Stimulated activated CD8-positive, alpha-beta memory T cell treated with anti-CD3 and anti-CD28 coated beads, Interleukin-12 subunit alpha, Interleukin-12 subunit beta, amount 100 ng/mL, for 24 hours (primary cell): ENCODE measurements at regions not wholly inside any gene's neighbourhood (a gene's known extent, or its start where the extent isn't known, plus 50 kb on each side); places are given as distances from the start of the nearest gene placed in this dataset.

Experiments used
- DNase-seq: peaks from one replicate; pipeline ENCODE4 v3.0.0-alpha.2; 2020; ENCODE audit errors: extremely low read depth

DNA sequence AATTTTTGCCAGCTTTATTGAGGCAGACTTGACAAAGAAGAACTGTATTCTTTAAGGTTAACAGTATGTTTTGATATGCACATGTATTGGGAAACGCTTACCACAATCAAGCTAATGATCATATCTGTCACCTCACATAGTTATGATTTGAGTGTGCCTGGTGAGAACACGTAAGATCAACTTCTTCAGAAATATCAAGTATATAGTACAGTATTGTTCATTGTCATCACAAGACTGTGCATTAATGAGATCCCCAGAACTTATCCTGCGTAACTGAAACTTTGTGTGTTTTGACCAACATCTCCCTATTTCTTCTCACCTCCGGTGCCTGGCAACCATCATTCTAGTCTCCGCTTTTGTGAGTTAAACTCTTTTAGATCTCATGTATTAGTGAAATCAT is 756.4 kb upstream of the EEF2KMT start:
- DNase-seq, result no peak

- no peak for DNase-seq
These were observed 754.6 kb upstream of the EEF2KMT start for GRCh38 chr16:5852151-5852550.

- DNase-seq, result no peak
These were observed 753.9 kb upstream of the EEF2KMT start for GRCh38 chr16:5851393-5851982.

- DNase-seq, result no peak
These were observed 753.2 kb upstream of the EEF2KMT start for GRCh38 chr16:5850632-5851392.

GRCh38 chr16:5845046-5845445 is 747.5 kb upstream of the EEF2KMT start:
- no peak for DNase-seq

DNA sequence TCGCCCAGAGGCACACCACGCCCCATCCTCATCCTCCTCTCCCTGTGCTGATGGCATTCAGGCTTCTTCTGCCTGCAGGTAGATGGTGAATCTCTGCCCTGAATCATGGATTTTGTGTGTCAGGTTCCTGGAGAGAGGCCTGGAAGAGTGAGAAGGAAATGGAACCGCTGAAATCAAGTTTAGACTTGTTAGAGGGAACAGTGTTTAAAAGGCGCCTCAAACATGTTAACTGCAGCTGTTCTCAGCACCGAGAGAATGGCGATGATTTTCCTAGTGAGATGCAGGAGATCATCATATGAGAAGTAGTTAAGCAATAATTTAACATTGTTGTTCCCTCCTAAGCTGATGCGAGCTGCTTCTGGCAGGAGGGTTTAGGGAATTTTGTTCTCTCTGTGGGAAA is 744.4 kb upstream of the EEF2KMT start:
- DNase-seq, result no peak

GRCh38 chr16:5838725-5839124 is 741.1 kb upstream of the EEF2KMT start:
- DNase-seq, result no peak

DNA sequence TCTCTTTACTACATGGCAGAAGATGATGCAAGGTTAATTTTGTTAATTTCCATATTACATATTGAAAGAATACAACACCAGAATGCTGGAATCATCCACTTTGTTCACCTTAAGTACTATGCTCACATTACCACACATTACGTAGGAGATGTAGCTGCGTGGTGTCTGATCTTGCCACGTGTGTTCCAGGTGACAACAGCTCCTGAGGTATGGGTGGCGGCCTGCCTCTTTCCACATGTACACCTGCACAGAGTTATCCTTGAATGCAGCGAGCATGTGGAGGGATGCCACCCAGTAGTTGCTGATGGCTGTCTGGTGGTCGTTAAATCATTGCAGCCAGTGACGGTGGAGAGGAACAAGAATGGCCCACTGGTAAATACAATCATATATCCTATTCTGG is 740.5 kb upstream of the EEF2KMT start:
- no peak for DNase-seq

DNA sequence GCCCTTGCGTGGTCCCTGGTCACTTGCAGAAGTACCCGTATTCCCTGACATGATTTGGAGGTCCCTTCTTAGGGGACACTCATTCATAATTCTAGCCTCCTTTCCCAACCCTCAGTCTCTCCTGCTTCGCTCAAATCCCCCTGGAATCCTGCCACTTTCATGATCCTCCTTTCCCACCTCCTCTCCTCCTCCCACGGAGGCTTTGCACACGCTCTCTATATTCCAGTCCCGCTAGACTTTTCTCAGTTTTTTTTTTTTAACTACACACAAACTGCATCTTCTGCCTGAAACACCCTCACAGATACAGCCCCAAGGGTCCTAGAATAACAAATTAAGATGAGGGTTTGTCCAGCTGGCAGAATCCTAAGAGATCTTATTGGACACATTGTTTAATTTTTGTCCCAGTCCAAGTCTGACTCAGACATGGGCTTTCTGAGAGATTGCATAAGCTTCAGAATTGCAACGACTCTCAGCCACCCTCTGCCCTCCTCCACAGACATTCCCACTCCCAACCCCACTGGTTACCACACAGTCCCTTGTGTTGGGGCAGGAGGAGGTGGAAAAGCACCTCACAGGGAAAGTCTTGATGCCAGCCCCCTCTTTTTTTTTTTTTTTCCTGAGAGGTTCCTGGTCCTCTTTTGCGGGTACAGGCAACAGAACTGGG is 739.5 kb upstream of the EEF2KMT start:
- DNase-seq, result no peak

DNA sequence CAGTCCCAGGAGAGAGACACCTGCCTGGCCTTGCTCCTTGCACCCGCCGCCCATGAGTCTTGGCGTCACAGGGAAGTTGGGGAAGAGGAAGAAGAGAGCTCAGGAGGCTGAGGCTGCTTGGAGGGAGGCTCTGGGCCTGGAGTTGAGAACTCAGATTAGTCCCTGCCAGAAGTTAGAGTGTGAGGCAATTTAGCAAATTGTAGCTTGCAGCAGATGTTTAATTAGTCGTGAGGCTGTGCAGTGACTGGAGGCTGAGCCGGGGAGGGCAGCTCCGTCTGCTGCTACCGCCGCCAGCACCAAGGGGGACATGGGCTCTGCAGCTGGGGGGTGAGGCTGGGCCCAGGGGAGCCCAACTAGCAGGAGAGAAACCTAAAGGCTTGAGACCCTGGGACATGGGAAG is 738.3 kb upstream of the EEF2KMT start:
- DNase-seq, result no peak

GRCh38 chr16:5826332-5826731 is 728.7 kb upstream of the EEF2KMT start:
- no peak for DNase-seq

- DNase-seq, result no peak
These were observed 722.9 kb upstream of the EEF2KMT start for GRCh38 chr16:5820472-5820871.

DNA sequence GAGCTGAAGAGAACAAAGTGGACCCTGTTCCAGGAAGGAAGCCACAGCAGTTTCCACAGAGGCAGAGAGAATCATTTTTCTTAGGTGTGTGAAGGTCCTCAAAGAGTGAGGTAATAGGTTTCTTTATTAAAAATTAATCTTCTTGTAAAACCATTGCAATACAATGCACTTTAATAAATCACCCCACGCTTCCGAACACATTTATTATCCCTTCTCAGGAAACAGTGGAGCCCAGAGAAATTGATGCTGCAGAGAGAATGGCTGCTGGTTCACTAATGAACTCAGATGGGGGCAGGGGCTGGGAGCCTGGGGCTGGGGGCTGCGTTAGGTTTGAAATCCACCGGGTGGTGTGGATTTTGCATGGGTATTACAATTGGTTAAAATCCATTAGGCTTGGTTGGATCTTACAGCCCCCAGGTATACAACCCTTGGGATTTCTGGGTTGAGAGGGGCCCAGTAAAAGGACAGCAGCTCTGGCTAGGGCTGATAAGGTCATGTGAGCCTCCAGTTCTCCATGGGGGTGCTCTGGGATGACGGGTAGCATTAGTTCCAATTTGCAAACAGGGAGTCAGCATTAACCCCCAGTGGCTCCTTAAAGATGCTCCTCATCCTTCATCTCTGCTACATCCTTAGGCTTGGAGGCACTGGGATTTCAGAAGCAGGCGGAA is 718.1 kb upstream of the EEF2KMT start:
- DNase-seq, result no peak

DNA sequence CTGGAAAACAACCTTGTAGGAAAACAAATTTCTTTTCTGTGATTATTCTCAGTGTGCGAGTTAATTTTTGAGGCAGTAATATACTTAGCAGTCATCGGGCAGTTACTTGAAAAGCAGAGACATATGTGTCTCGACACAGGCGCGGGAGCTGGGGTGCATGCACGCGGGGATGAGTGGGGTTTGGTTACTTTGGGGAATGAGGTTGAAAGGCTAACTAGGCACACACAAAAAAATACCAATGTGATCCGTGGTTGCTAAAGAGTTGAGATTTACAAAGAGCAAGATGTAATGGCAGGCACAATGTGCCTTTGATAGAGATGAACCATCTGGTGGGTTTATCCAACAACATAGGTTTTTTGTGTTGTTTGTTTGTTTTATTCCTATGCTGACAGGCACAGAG is 703.8 kb upstream of the EEF2KMT start:
- no peak for DNase-seq

GRCh38 chr16:5793556-5793955 is 696.0 kb upstream of the EEF2KMT start:
- DNase-seq, result no peak

DNA sequence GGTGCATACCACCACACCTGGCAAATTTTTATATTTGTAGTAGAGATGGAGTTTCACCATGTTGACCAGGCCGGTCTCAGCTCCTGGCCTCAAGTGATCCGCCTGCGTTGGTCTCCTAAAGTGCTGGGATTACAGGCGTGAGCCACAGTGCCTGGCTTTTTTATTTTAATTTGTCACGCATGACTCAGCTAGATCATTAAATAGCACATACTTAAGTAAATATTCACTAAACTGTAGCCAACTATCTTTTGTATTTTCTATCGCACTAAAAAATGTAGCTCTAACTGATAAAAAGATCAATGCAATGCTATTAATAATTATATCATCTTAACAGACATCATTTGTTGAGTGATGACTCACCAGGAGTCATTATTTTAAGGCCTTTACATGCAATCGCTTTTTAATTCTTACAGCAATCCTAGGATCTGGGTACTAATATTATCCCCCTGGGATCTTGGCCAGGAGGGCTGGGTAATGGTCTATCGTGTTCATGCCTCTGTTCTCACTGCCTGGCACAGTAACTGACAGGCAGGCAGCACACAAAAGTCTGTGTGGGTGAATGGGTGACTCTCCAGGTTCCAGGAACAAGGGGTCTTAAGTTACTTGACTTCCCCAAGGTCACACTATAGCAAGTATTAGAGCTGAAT is 693.5 kb upstream of the EEF2KMT start:
- DNase-seq, result no peak

- no peak for DNase-seq
These were observed 692.9 kb upstream of the EEF2KMT start for GRCh38 chr16:5790512-5790911.

DNA sequence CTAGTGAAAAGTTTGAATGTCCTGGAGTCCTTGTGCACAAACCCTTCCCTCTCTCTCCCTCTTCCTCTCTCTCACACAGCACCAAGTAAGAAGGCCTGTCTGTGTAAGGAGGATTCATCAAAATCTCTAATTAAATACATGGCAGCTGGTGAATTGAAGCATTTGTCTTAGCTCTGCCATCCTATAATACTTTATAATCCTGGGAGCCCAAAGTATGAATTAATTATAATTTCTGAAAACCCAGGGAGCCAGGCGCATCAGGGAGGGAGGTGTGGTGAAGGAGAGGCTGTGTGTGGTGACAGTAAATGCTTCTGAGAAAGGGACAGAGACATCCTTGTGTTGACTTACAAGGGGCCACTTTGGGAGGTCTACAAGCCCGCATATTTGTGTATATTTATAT is 691.4 kb upstream of the EEF2KMT start:
- DNase-seq, result no peak

DNA sequence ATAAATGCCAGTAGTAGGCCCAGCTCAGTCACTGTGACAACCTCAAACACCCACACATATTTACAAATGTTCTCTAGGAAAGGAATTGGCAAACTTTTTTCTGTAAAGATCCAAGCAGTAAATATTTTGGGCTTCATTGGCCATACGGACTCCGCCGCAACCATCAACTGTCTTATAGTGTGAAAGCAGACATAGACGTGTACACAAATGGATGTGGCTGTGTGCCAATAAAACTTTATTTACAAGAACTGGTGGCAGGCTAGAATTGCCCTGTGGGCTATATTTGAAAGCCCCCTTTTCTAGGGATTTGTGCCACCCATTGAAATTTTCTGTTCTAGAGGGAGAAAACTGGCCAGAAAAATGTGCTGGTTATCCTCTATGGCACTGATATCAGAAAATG is 683.8 kb upstream of the EEF2KMT start:
- DNase-seq, result no peak

DNA sequence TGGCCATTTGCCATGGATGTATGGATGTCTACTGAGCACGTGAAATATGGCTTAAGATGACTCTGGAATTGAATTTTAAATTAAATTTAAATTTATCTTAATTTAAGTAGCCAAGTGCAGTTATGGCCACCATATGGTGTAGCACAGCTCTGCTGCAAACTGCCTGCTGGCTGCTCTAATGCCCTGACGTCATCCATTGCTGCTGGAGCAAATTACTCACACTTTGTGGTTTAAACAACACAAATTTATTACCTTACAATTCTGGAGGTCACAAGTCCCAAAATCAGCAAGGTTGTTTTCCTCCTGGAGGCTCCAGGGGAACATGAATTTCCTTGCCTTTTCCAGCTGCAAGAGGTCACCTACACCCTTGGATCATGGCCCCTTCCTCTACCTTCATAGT is 679.3 kb upstream of the EEF2KMT start:
- no peak for DNase-seq

GRCh38 chr16:5775916-5776315 is 678.3 kb upstream of the EEF2KMT start:
- no peak for DNase-seq

- no peak for DNase-seq
These were observed 672.5 kb upstream of the EEF2KMT start for GRCh38 chr16:5770118-5770517.
